Esophagus muscularis mucosa (tissue), 4 donors: ENCODE measurements at regions not wholly inside any gene's neighbourhood (a gene's known extent, or its start where the extent isn't known, plus 50 kb on each side); places are given as distances from the start of the nearest gene placed in this dataset.

Experiments
- DNase-seq: peaks from one replicate; pipeline ENCODE4 v3.0.0-alpha.2; 2017; ENCODE audit errors: extremely low spot score
- H3K27ac ChIP-seq, 4 donors: fragments of 200-600 bp; sonication (generic); replicated peaks in 1 of 4; 1 replicate in 3 of 4; 2 replicates in 1 of 4; pipeline ENCODE4 v1.5.1; 2016 to 2019; ENCODE audit warnings: mild to moderate bottlenecking in 1 of 4
- H3K27me3 ChIP-seq, 4 donors: fragments of 200-600 bp; sonication (generic); one replicate each; pipeline versions ENCODE4 v1.5.1 to v1.6.0; 2016 to 2019
- H3K36me3 ChIP-seq, 4 donors: fragments of 200-600 bp; sonication (generic); one replicate each; pipeline ENCODE4 v1.5.1; 2016 to 2019
- H3K4me1 ChIP-seq, 4 donors: fragments of 200-600 bp; sonication (generic); one replicate each; pipeline ENCODE4 v1.5.1; 2016 to 2019
- H3K4me3 ChIP-seq, 4 donors: fragments of 200-600 bp; sonication (generic); 1 replicate in 2 of 4; 2 replicates in 2 of 4; pipeline ENCODE4 v1.5.1; 2016 to 2019; ENCODE audit warnings: mild to moderate bottlenecking in 4 of 4, moderate library complexity in 1 of 4
- H3K9me3 ChIP-seq, 4 donors: fragments of 200-600 bp; sonication (generic); 1 replicate in 3 of 4; 2 replicates in 1 of 4; pipeline ENCODE4 v1.5.1; 2016 to 2019
- EP300 ChIP-seq: sonication (generic); formaldehyde crosslinking; IDR thresholded peaks from one replicate; pipeline ENCODE4 v1.6.1; 2017; ENCODE audit warnings: antibody characterized with exemption
- POLR2A ChIP-seq: fragments of 450-650 bp; IDR thresholded peaks from one replicate; pipeline ENCODE4 v1.6.1; 2017; ENCODE audit warnings: antibody characterized with exemption, moderate library complexity, mild to moderate bottlenecking, low read depth
- POLR2AphosphoS5 ChIP-seq, 2 donors: sonication (generic); formaldehyde crosslinking; IDR thresholded peaks; one replicate each; pipeline ENCODE4 v1.6.1; 2017; ENCODE audit warnings: antibody characterized with exemption in 2 of 2
- WGBS: methylation state at CpG from one replicate; pipeline ENCODE4 v1.1.5; 2018; 5-methylcytosine and 5-hydroxymethylcytosine counted together
- intact Hi-C: fragments of 100-400 bp; cut with DNase I; formaldehyde crosslinking; loops from one replicate; pipeline ENCODE4 v1.15.1; 2023
- TF ChIP-seq, protein P1 (sequence below), 3 experiments: fragments of 200-600 bp in 2 of 3; fragments of 450-650 bp in 1 of 3; sonication (generic) in 2 of 3; IDR thresholded peaks; one replicate each; pipeline ENCODE4 v1.5.1; 2017 to 2019; ENCODE audit warnings: antibody characterized with exemption in 3 of 3, mild to moderate bottlenecking in 2 of 3, moderate library complexity in 1 of 3

DNA sequence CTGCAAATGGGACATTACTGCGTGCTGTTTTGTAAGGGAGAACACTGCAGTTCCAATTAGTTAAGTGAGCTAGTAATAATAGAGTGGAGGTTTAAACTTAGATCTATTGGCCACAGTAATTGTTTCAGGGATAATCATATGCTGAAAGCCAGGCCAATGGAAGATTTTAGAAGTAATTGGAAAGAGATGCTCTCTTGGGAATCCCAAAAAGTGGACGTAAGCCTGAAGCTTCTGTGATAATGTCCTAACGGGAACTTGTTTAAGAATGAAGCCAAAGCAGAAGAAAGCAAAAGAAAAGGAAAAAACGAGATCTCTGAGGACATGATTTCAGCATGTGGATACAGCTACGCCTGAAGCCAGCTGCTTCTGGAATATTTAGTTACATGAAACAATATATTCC is 594.6 kb downstream of the SLC4A3 start:
- peaks cover 0 to 4% (median 0%) of the 10 kb centered on the region in 4 donors for H3K27me3 ChIP-seq
- no peak for TF ChIP-seq EP300
- TF ChIP-seq, protein P1, sequence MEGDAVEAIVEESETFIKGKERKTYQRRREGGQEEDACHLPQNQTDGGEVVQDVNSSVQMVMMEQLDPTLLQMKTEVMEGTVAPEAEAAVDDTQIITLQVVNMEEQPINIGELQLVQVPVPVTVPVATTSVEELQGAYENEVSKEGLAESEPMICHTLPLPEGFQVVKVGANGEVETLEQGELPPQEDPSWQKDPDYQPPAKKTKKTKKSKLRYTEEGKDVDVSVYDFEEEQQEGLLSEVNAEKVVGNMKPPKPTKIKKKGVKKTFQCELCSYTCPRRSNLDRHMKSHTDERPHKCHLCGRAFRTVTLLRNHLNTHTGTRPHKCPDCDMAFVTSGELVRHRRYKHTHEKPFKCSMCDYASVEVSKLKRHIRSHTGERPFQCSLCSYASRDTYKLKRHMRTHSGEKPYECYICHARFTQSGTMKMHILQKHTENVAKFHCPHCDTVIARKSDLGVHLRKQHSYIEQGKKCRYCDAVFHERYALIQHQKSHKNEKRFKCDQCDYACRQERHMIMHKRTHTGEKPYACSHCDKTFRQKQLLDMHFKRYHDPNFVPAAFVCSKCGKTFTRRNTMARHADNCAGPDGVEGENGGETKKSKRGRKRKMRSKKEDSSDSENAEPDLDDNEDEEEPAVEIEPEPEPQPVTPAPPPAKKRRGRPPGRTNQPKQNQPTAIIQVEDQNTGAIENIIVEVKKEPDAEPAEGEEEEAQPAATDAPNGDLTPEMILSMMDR (IDR thresholded peaks at IDR 0.05), result no peak
- no peak for TF ChIP-seq POLR2AphosphoS5 (IDR thresholded peaks at IDR 0.05)
- no peak for TF ChIP-seq POLR2A
- H3K36me3 ChIP-seq, result no peaks in the 10 kb centered on the region
- intact Hi-C loops, result no loop called here
- no peak for DNase-seq
- H3K27ac ChIP-seq, result no peak overlapping the region
- no peak overlapping the region for H3K4me3 ChIP-seq
- WGBS, result 75% methylated on average over 5 of the region's 5 CpGs
- no peaks in the 10 kb centered on the region for H3K4me1 ChIP-seq
- H3K9me3 ChIP-seq, result no peaks in the 10 kb centered on the region

DNA sequence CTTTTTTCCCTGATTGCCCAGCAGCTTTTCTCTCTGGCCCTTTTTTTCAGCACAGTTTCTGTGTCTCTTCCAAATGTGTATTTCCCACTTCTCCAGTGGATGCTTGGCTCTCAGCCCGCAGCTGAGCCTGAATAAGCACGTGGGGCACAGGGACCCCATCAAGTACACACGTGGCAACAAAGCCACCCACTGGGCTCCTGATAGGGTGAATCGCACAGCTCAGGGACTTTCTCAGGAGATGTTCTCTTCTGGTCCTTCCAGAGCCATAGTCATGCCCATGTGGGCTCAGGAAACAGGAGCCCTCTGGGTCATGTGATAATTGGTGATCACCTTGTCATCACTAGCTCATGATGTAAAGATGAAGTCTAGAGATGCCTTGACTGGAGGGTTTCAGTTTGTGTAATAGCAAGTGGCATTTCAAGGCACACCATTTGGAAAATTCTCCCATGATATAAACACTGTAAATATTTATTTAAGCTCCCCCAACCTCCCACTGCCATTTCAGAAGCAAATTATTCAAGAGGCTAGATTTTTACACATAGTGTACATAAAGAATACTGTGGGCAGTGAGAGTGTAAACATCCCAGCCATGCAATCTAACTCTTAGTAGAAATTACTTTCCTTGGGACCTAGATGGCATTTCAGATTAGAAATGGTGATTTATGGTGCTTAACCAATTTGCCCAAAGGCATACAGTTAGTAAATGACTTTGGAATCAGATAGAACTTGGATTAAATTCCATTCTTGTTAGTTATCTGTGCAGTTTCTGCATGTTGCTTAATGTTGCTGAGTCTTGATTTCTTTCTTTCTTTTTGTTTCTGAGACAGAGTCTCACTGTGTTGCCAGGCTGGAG is 597.5 kb downstream of the SLC4A3 start:
- TF ChIP-seq, protein P1 (IDR thresholded peaks at IDR 0.05), result no peak
- TF ChIP-seq EP300 (no peak), POLR2A (no peak), POLR2AphosphoS5 (IDR thresholded peaks at IDR 0.05) (no peak)
- WGBS, result 66% methylated on average over 4 of the region's 4 CpGs

DNA sequence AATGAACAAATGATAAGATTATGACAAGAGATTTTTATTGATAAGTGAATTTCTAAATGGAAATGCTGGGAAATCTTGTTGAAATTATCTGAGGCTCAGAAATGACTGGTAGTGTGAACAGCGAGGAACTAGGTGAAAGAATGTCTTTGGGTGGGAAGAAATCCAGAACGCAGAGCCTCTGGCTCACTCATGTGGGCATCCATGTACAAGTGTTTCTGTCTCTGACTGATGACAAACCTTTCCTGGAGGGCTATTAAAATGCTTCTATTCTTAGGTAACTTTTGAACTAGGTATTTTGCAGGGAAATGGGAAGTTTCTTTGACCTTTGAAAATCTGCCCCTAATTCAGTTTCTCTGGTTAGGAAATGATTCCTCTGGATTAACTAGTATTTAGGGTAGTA is 598.6 kb downstream of the SLC4A3 start:
- intact Hi-C loops, result no loop called here
- 92% methylated on average over 2 of the region's 2 CpGs for WGBS
- TF ChIP-seq, protein P1 (IDR thresholded peaks at IDR 0.05), result no peak
- TF ChIP-seq POLR2A (no peak), POLR2AphosphoS5 (IDR thresholded peaks at IDR 0.05) (no peak), EP300 (no peak)
- Histone ChIP-seq H3K27ac (no peak overlapping the region), H3K4me3 (no peak overlapping the region), H3K9me3 (no peaks in the 10 kb centered on the region), H3K27me3 (peaks cover 0 to 4% (median 0%) of the 10 kb centered on the region in 4 donors), H3K36me3 (no peaks in the 10 kb centered on the region), H3K4me1 (no peaks in the 10 kb centered on the region)
- no peak for DNase-seq

More for the DNA sequence above, 597.5 kb downstream of the SLC4A3 start:
- Histone ChIP-seq H3K27me3 (peaks cover 0 to 4% (median 0%) of the 10 kb centered on the region in 4 donors), H3K27ac (no peak overlapping the region), H3K9me3 (no peaks in the 10 kb centered on the region), H3K4me3 (no peak overlapping the region), H3K36me3 (no peaks in the 10 kb centered on the region), H3K4me1 (no peaks in the 10 kb centered on the region)
- DNase-seq, result no peak
- intact Hi-C loops, result no loop called here

DNA sequence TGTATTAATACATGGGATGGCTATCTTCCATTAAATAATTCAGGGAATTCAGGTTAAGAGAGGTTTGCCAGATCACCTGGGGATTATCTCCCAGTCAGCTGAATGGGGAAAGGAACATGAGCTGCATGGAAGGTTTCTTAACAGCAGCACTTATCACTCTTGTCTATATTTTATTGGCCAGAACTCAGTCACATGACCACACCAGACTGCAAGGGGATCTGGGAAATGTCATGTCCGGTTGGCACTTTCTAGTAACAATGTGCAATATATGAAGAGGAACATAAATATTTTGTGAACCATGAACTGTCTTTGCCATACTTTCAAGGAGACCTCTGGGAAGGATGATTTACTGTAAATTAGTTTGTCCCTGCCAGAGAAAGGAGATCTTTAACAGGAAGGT is 599.1 kb downstream of the SLC4A3 start:
- 75% methylated on average over 1 of the region's 1 CpG for WGBS

DNA sequence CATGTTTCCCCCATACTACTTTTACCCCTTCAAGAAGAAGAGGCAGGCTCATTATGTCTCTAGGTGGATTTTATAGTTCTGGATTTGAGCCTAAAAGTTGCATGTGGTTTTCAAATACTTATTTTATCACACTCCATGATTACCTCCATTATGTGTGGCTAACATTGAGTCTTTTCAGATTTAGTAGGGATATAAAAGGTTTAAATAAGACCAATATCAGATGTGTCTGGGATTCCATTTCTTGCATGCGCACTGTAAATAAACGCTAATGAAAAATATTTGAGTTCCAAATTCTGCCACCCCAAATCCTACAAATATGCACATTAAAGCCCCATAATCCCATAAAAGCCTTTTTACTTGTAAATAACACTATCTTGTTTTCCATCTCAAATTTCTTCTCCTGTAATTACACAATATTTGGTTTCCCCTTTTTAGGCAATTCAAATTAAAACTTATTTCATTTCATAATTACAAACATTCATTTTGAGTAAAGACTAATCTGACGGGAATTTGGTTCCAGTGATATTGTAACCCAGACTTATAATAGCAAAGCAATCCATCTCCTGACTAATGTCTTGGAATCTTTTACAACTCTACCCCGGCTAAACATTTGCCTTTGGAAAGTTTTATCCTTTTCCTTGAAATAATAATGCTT is 600.0 kb downstream of the SLC4A3 start:
- TF ChIP-seq EP300, result no peak
- TF ChIP-seq POLR2A, result no peak
- no peak for TF ChIP-seq POLR2AphosphoS5 (IDR thresholded peaks at IDR 0.05)
- TF ChIP-seq, protein P1 (IDR thresholded peaks at IDR 0.05), result no peak
- Histone ChIP-seq H3K27me3 (peaks cover 0 to 4% (median 0%) of the 10 kb centered on the region in 4 donors), H3K36me3 (no peaks in the 10 kb centered on the region), H3K4me1 (no peaks in the 10 kb centered on the region), H3K4me3 (no peak overlapping the region), H3K27ac (no peak overlapping the region), H3K9me3 (no peaks in the 10 kb centered on the region)
- WGBS, result 64% methylated on average over 4 of the region's 4 CpGs
- no peak for DNase-seq
- intact Hi-C loops, result no loop called here

More for the DNA sequence above, 599.1 kb downstream of the SLC4A3 start:
- no peak for TF ChIP-seq POLR2A
- no peak overlapping the region for H3K4me3 ChIP-seq
- H3K27me3 ChIP-seq, result peaks cover 0 to 4% (median 0%) of the 10 kb centered on the region in 4 donors
- no peaks in the 10 kb centered on the region for H3K36me3 ChIP-seq
- H3K4me1 ChIP-seq, result no peaks in the 10 kb centered on the region
- intact Hi-C loops, result no loop called here
- no peaks in the 10 kb centered on the region for H3K9me3 ChIP-seq
- no peak overlapping the region for H3K27ac ChIP-seq
- no peak for DNase-seq
